ENCODE measurements at regions not wholly inside any gene's neighbourhood (a gene's known extent, or its start where the extent isn't known, plus 50 kb on each side); places are given as distances from the start of the nearest gene placed in this dataset.

- no peak for DNase-seq
These were observed 481.4 kb upstream of the BTBD3 start for GRCh38 chr20:11436113-11436905.

GRCh38 chr20:11437090-11437489 is 480.6 kb upstream of the BTBD3 start:
- no peak for DNase-seq

GRCh38 chr20:11437611-11438380 is 479.9 kb upstream of the BTBD3 start:
- no peak for DNase-seq

- no peak for DNase-seq
These were observed 479.3 kb upstream of the BTBD3 start for GRCh38 chr20:11438412-11438811.

- DNase-seq, result no peak
These were observed 474.1 kb upstream of the BTBD3 start for GRCh38 chr20:11443382-11444119.

GRCh38 chr20:11445161-11445560 is 472.5 kb upstream of the BTBD3 start:
- DNase-seq, result no peak

- no peak for DNase-seq
These were observed 471.8 kb upstream of the BTBD3 start for GRCh38 chr20:11445891-11446290.

- DNase-seq, result no peak
These were observed 470.2 kb upstream of the BTBD3 start for GRCh38 chr20:11447371-11448100.

GRCh38 chr20:11448554-11448953 is 469.1 kb upstream of the BTBD3 start:
- no peak for DNase-seq

- DNase-seq, result no peak
These were observed 465.9 kb upstream of the BTBD3 start for GRCh38 chr20:11451793-11452291.

- no peak for DNase-seq
These were observed 465.4 kb upstream of the BTBD3 start for GRCh38 chr20:11452326-11452725.

- no peak for DNase-seq
These were observed 464.3 kb upstream of the BTBD3 start for GRCh38 chr20:11453430-11453829.

- DNase-seq, result no peak
These were observed 462.5 kb upstream of the BTBD3 start for GRCh38 chr20:11454966-11455799.

- DNase-seq, result no peak
These were observed 460.2 kb upstream of the BTBD3 start for GRCh38 chr20:11457488-11457887.

- DNase-seq, result no peak
These were observed 458.4 kb upstream of the BTBD3 start for GRCh38 chr20:11459090-11459890.

- no peak for DNase-seq
These were observed 450.3 kb upstream of the BTBD3 start for GRCh38 chr20:11467436-11467835.

- no peak for DNase-seq
These were observed 448.8 kb upstream of the BTBD3 start for GRCh38 chr20:11468880-11469279.

GRCh38 chr20:11469795-11470435 is 447.8 kb upstream of the BTBD3 start:
- DNase-seq, result no peak

GRCh38 chr20:11473983-11474382 is 443.7 kb upstream of the BTBD3 start:
- no peak for DNase-seq

- no peak for DNase-seq
These were observed 434.0 kb upstream of the BTBD3 start for GRCh38 chr20:11483697-11484096.

All from SHP77 (cell line).